Ishikawa (cell line): ENCODE measurements at regions not wholly inside any gene's neighbourhood (a gene's known extent, or its start where the extent isn't known, plus 50 kb on each side); places are given as distances from the start of the nearest gene placed in this dataset.

ENCODE experiments used
- CEBPB ChIP-seq: IDR thresholded peaks from 2 replicates; pipeline ENCODE4 v1.6.1; 2012
- CREB1 ChIP-seq: IDR thresholded peaks from 2 replicates; pipeline ENCODE4 v1.6.1; 2012; ENCODE audit warnings: low read depth
- EGR1 ChIP-seq: IDR thresholded peaks from 2 replicates; pipeline ENCODE4 v1.6.1; 2012
- EP300 ChIP-seq: IDR thresholded peaks from 2 replicates; pipeline ENCODE4 v1.6.1; 2012; ENCODE audit warnings: borderline replicate concordance
- FOXM1 ChIP-seq: IDR thresholded peaks from 2 replicates; pipeline ENCODE4 v1.6.1; 2012; ENCODE audit warnings: low read depth, borderline replicate concordance
- MAX ChIP-seq: IDR thresholded peaks from 2 replicates; pipeline ENCODE4 v1.6.1; 2012
- NFIC ChIP-seq: IDR thresholded peaks from 2 replicates; pipeline ENCODE4 v1.6.1; 2012
- RAD21 ChIP-seq: IDR thresholded peaks from 2 replicates; pipeline ENCODE4 v1.6.1; 2012; ENCODE audit warnings: low read depth
- TAF1 ChIP-seq: IDR thresholded peaks from 2 replicates; pipeline ENCODE4 v1.6.1; 2012; ENCODE audit warnings: low read depth, mild to moderate bottlenecking
- TCF12 ChIP-seq: IDR thresholded peaks from 2 replicates; pipeline ENCODE4 v1.6.1; 2012; ENCODE audit warnings: low read depth
- TEAD4 ChIP-seq: IDR thresholded peaks from 2 replicates; pipeline ENCODE4 v1.6.1; 2012
- USF1 ChIP-seq: IDR thresholded peaks from 2 replicates; pipeline ENCODE4 v1.6.1; 2012
- YY1 ChIP-seq: IDR thresholded peaks from 2 replicates; pipeline ENCODE4 v1.6.1; 2012; ENCODE audit warnings: low read depth
- ZBTB7A ChIP-seq: IDR thresholded peaks from 2 replicates; pipeline ENCODE4 v1.6.1; 2012; ENCODE audit warnings: low read depth
- TF ChIP-seq, protein P1 (sequence below): IDR thresholded peaks from 2 replicates; pipeline ENCODE4 v1.6.1; 2012; ENCODE audit warnings: low read depth, mild to moderate bottlenecking

DNA sequence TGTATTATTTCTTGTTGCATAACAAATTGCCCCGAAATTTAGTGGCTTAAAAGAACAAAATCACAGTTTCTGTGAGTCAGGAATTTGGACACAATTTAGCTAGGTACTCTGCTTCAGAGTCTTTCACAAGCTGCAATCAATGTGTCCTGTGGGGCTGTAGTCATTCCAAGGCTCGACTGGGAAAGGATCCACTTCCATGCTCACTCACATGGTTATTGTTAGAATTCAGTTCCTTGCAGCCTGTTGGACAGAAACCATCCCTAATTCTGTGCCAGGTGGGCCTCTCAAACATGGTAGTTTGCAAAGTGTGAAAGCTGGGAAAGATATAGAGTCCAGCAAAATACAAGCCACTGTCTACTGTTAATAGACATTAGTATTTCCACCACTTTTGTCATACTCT, 59.7 kb upstream of the ARID2 start:
- TF ChIP-seq USF1, result no peak
- TF ChIP-seq TEAD4, result no peak
- no peak for TF ChIP-seq MAX
- TF ChIP-seq ZBTB7A, result no peak
- no peak for TF ChIP-seq YY1
- TF ChIP-seq CREB1, result no peak
- no peak for TF ChIP-seq CEBPB
- no peak for TF ChIP-seq RAD21
- TF ChIP-seq TAF1, result no peak
- TF ChIP-seq TCF12, result no peak
- no peak for TF ChIP-seq EP300
- no peak for TF ChIP-seq EGR1
- no peak for TF ChIP-seq FOXM1
- TF ChIP-seq, protein P1, sequence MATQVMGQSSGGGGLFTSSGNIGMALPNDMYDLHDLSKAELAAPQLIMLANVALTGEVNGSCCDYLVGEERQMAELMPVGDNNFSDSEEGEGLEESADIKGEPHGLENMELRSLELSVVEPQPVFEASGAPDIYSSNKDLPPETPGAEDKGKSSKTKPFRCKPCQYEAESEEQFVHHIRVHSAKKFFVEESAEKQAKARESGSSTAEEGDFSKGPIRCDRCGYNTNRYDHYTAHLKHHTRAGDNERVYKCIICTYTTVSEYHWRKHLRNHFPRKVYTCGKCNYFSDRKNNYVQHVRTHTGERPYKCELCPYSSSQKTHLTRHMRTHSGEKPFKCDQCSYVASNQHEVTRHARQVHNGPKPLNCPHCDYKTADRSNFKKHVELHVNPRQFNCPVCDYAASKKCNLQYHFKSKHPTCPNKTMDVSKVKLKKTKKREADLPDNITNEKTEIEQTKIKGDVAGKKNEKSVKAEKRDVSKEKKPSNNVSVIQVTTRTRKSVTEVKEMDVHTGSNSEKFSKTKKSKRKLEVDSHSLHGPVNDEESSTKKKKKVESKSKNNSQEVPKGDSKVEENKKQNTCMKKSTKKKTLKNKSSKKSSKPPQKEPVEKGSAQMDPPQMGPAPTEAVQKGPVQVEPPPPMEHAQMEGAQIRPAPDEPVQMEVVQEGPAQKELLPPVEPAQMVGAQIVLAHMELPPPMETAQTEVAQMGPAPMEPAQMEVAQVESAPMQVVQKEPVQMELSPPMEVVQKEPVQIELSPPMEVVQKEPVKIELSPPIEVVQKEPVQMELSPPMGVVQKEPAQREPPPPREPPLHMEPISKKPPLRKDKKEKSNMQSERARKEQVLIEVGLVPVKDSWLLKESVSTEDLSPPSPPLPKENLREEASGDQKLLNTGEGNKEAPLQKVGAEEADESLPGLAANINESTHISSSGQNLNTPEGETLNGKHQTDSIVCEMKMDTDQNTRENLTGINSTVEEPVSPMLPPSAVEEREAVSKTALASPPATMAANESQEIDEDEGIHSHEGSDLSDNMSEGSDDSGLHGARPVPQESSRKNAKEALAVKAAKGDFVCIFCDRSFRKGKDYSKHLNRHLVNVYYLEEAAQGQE, result no peak
- no peak for TF ChIP-seq NFIC

- no peak for TF ChIP-seq TEAD4
- no peak for TF ChIP-seq USF1
- TF ChIP-seq CEBPB, result no peak
- TF ChIP-seq TAF1, result no peak
- TF ChIP-seq TCF12, result no peak
- no peak for TF ChIP-seq EGR1
- no peak for TF ChIP-seq CREB1
- no peak for TF ChIP-seq FOXM1
- no peak for TF ChIP-seq NFIC
- TF ChIP-seq ZBTB7A, result no peak
- TF ChIP-seq, protein P1, result no peak
Measured at GRCh38 chr12:45670346-45671065, 59.0 kb upstream of the ARID2 start.

DNA sequence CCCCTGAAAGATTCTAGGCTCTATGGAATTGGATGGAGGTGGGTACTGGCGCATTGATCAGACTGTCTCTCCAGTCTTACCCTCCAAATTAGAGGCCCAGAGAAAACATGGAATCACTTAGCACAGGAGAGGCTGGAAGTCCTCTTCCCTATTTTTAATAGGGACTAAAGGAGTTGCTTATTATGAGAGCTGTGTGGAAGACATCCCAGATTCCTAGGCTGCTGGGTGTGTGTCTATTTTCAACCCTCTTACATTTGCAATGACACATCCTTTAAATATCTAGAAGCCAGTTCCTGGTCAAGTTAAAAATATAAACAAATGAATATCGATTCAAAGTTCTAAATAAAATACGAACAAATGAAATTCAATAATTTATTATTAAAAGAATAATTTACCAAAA, 58.3 kb upstream of the ARID2 start:
- TF ChIP-seq ZBTB7A (no peak), CREB1 (no peak), EP300 (no peak), USF1 (no peak), TAF1 (no peak), RAD21 (no peak)

- TF ChIP-seq EP300 (no peak), CREB1 (no peak), MAX (peak; percentile 74; the same call in 1 of the 2 replicates), EGR1 (no peak), NFIC (peak; percentile 56), TCF12 (no peak), CEBPB (0 out of 2 replicates have a peak, but pooled peaks have one; percentile 18)
- TF ChIP-seq, protein P1, result no peak
Measured at GRCh38 chr12:45674181-45674977, 55.1 kb upstream of the ARID2 start.
